Spleen (tissue), 11 donors: ENCODE measurements at regions not wholly inside any gene's neighbourhood (a gene's known extent, or its start where the extent isn't known, plus 50 kb on each side); places are given as distances from the start of the nearest gene placed in this dataset.

Experiments used
- DNase-seq: peaks from one replicate; pipeline ENCODE4 v3.0.0-alpha.2; 2020
- H3K27ac ChIP-seq, 8 donors: fragments of 200-600 bp; sonication (generic) in 7 of 8; 1 replicate in 4 of 8; 2 replicates in 4 of 8; pipeline versions ENCODE4 v1.5.0 to v1.8.0; 2016 to 2021; ENCODE audit warnings: inconsistent platforms in 4 of 8, mild to moderate bottlenecking in 4 of 8, moderate library complexity in 1 of 8
- H3K27me3 ChIP-seq, 7 donors: fragments of 200-600 bp; sonication (generic) in 6 of 7; replicated peaks in 1 of 7; 1 replicate in 4 of 7; 2 replicates in 3 of 7; pipeline versions ENCODE4 v1.5.0 to v1.8.0; 2016 to 2021; ENCODE audit warnings: inconsistent platforms in 3 of 7, mild to moderate bottlenecking in 1 of 7
- H3K36me3 ChIP-seq, 6 donors: fragments of 200-600 bp; sonication (generic) in 5 of 6; 1 replicate in 4 of 6; 2 replicates in 2 of 6; pipeline versions ENCODE4 v1.5.0 to v1.8.0; 2016 to 2021; ENCODE audit warnings: inconsistent platforms in 2 of 6
- H3K4me1 ChIP-seq, 6 donors: fragments of 200-600 bp; sonication (generic) in 5 of 6; 1 replicate in 3 of 6; 2 replicates in 3 of 6; pipeline versions ENCODE4 v1.5.0 to v1.8.0; 2016 to 2021; ENCODE audit warnings: inconsistent platforms in 3 of 6
- H3K4me3 ChIP-seq, 8 donors: fragments of 200-600 bp; sonication (generic) in 7 of 8; 1 replicate in 4 of 8; 2 replicates in 4 of 8; pipeline versions ENCODE4 v1.5.0 to v1.8.0; 2016 to 2021; ENCODE audit warnings: inconsistent platforms in 4 of 8, mild to moderate bottlenecking in 4 of 8, moderate library complexity in 2 of 8
- H3K9me3 ChIP-seq, 8 donors: fragments of 200-600 bp; sonication (generic) in 7 of 8; 1 replicate in 4 of 8; 2 replicates in 4 of 8; pipeline versions ENCODE4 v1.5.0 to v1.8.0; 2016 to 2021; ENCODE audit warnings: inconsistent platforms in 4 of 8
- POLR2A ChIP-seq, 3 donors: fragments of 450-650 bp; IDR thresholded peaks; one replicate each; pipeline ENCODE4 v1.5.1; 2017; ENCODE audit warnings: antibody characterized with exemption in 3 of 3, mild to moderate bottlenecking in 1 of 3
- POLR2AphosphoS5 ChIP-seq, 3 donors: sonication (generic); formaldehyde crosslinking; IDR thresholded peaks; one replicate each; pipeline ENCODE4 v1.5.1; 2017; ENCODE audit warnings: antibody characterized with exemption in 3 of 3
- WGBS, 5 donors: extraction: QIAGEN DNeasy Blood & Tissue Kit in 3 of 5; methylation state at CpG; one replicate each; pipeline versions ENCODE4 v1.1.5 to v1.1.7; 2013 to 2018; 5-methylcytosine and 5-hydroxymethylcytosine counted together
- intact Hi-C: fragments of 100-400 bp; cut with DNase I; formaldehyde crosslinking; loops from one replicate; pipeline ENCODE4 v1.15.0; 2023; ENCODE audit warnings: low total_unique reads
- TF ChIP-seq, protein P1 (sequence below), 11 experiments: fragments of 200-600 bp in 7 of 11; fragments of 450-650 bp in 4 of 11; sonication (generic) in 4 of 11; IDR thresholded peaks in 8 of 11; conservative IDR thresholded peaks in 3 of 11; 1 replicate in 7 of 11; 2 replicates in 4 of 11; pipeline versions ENCODE4 v1.4.0 to v1.8.0; 2016 to 2021; ENCODE audit warnings: antibody characterized with exemption in 11 of 11, inconsistent platforms in 4 of 11, mild to moderate bottlenecking in 1 of 11
- donor health status: healthy with polysubstance abuse.
- donor health status: DM: no; HTN: no; CAD: no; lungs with moderate emphysema.
- donor health status: DM: no; HTN: no; CAD: no.
- donor health status: Bipolar disorder and iron deficiency.
- donor health status: healthy.
- donor health status: DM: no; HTN: no; CAD: no.
- donor health status: DM: yes; HTN: yes; CAD: no.

DNA sequence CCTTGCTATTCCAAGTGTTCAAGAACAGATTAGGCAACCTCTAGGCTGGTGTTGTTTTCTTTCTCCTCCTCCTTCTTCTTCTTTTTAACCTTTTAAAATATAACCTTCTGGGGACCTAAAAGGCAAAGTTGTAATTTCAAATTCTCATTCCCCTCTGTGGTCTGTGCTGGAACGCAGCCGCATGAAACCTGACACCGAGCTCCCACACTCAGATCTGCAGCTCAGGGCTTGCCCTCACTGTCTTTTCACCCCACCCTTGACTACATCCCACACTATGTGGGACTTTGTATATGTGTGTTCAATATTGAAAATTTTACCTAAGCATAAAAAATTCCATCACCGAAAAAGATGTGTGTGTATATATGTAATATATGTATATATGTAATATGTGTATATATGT is 62.0 kb upstream of the ARHGAP42 start:
- intact Hi-C loops = no loop called here
- no peak overlapping the region for H3K27ac ChIP-seq
- DNase-seq = no peak
- no peak for TF ChIP-seq POLR2A (IDR thresholded peaks at IDR 0.05)
- no peak for TF ChIP-seq POLR2AphosphoS5 (IDR thresholded peaks at IDR 0.05)
- TF ChIP-seq, protein P1, sequence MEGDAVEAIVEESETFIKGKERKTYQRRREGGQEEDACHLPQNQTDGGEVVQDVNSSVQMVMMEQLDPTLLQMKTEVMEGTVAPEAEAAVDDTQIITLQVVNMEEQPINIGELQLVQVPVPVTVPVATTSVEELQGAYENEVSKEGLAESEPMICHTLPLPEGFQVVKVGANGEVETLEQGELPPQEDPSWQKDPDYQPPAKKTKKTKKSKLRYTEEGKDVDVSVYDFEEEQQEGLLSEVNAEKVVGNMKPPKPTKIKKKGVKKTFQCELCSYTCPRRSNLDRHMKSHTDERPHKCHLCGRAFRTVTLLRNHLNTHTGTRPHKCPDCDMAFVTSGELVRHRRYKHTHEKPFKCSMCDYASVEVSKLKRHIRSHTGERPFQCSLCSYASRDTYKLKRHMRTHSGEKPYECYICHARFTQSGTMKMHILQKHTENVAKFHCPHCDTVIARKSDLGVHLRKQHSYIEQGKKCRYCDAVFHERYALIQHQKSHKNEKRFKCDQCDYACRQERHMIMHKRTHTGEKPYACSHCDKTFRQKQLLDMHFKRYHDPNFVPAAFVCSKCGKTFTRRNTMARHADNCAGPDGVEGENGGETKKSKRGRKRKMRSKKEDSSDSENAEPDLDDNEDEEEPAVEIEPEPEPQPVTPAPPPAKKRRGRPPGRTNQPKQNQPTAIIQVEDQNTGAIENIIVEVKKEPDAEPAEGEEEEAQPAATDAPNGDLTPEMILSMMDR (IDR thresholded peaks at IDR 0.05 in 8 of 11, conservative IDR thresholded peaks at IDR 0.05 in 3 of 11) = no peak
- no peak overlapping the region for H3K4me3 ChIP-seq
- H3K9me3 ChIP-seq = peaks cover 4 to 41% (median 30%) of the 10 kb centered on the region in 8 donors
- 88 to 92% (median 91%) methylated on average over 4 of the region's 4 CpGs for WGBS, 5 donors
- H3K27me3 ChIP-seq = no peaks in the 10 kb centered on the region
- H3K4me1 ChIP-seq = peaks cover 0 to under 1% (median 0%) of the 10 kb centered on the region in 6 donors
- H3K36me3 ChIP-seq = no peaks in the 10 kb centered on the region

DNA sequence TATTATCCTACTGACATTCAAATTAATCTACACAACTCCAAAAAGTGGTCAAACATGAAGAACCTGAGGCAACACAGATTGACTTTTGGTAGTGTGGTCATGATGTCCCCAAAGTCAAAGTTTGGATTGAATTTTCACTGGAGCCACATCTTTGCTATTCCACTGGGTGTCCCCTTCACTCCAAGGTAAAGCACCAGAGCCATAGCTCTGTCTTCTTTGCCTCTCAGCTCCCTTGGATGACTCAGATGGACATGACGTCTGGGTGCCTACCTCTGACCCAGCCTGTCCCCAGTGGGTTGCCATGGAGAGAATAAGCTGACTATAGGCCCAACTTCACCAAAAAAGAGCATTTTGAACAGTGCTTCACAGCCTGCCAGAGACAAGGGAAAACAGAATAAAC is 57.4 kb upstream of the ARHGAP42 start:
- DNase-seq = no peak
- Histone ChIP-seq H3K36me3 (no peaks in the 10 kb centered on the region), H3K9me3 (peaks cover 0 to 2% (median 0%) of the 10 kb centered on the region in 8 donors), H3K4me3 (no peak overlapping the region), H3K27me3 (no peaks in the 10 kb centered on the region), H3K27ac (no peak overlapping the region), H3K4me1 (peaks cover 0 to 7% (median 0%) of the 10 kb centered on the region in 6 donors)
- intact Hi-C loops = no loop called here
- 67 to 92% (median 80%) methylated on average over 1 of the region's 1 CpG for WGBS, 5 donors
- TF ChIP-seq, protein P1 (IDR thresholded peaks at IDR 0.05 in 8 of 11, conservative IDR thresholded peaks at IDR 0.05 in 3 of 11) = no peak
- no peak for TF ChIP-seq POLR2A (IDR thresholded peaks at IDR 0.05)
- no peak for TF ChIP-seq POLR2AphosphoS5 (IDR thresholded peaks at IDR 0.05)

DNA sequence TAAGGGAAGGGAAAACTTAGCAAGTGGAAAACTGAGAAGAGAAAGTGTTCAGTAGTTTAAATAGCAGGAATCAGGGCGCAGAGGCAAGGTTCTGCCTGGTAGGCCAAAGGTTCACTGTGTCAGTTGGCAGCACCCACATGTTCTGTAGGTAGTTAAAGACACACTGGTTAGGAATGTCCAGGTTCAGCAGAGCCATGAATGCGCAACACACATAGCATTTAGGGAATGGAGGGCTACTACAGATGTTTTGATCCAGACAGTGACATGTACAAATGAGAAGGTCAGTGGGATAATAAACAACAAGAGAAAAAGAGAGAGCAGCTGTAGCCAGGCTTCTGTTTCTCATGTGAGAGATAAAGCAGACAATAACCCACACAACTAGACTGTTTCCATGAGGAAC is 56.2 kb upstream of the ARHGAP42 start:
- WGBS, 5 donors = 75 to 95% (median 89%) methylated on average over 2 of the region's 2 CpGs
- intact Hi-C loops = no loop called here

DNA sequence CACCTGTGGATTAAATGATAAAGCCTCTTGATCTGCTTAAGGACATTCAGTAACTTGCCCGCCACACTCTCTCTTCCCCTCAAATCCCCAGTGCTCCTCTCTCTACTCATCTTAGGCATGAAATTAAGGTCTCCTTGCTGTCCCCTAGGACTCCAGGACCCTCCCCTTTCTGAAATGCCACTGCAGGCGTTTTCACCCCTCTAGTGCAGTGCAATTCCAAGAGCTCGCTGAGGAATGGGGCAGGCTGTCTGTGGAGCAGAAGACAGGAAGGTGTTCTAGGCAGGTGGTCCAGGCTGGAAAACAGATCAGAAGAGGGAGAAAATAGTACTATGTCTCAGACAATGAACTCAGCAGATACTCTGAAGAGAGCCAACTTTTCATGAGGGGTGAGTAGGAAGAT is 55.8 kb upstream of the ARHGAP42 start:
- WGBS, 5 donors = 62 to 81% (median 78%) methylated on average over 3 of the region's 3 CpGs
- no peak for DNase-seq
- H3K4me1 ChIP-seq = peaks cover 0 to 7% (median 0%) of the 10 kb centered on the region in 6 donors
- H3K4me3 ChIP-seq = no peak overlapping the region
- H3K27ac ChIP-seq = no peak overlapping the region
- no peaks in the 10 kb centered on the region for H3K9me3 ChIP-seq
- H3K27me3 ChIP-seq = no peaks in the 10 kb centered on the region
- intact Hi-C loops = no loop called here
- no peaks in the 10 kb centered on the region for H3K36me3 ChIP-seq
- TF ChIP-seq, protein P1 (IDR thresholded peaks at IDR 0.05 in 8 of 11, conservative IDR thresholded peaks at IDR 0.05 in 3 of 11) = no peak
- TF ChIP-seq POLR2AphosphoS5 (IDR thresholded peaks at IDR 0.05) (no peak), POLR2A (IDR thresholded peaks at IDR 0.05) (no peak)

More for the DNA sequence above, 56.2 kb upstream of the ARHGAP42 start:
- H3K27me3 ChIP-seq = no peaks in the 10 kb centered on the region
- H3K36me3 ChIP-seq = no peaks in the 10 kb centered on the region
- no peak overlapping the region for H3K4me3 ChIP-seq
- no peak for DNase-seq
- TF ChIP-seq POLR2AphosphoS5 (IDR thresholded peaks at IDR 0.05) = no peak
- no peaks in the 10 kb centered on the region for H3K9me3 ChIP-seq
- H3K27ac ChIP-seq = no peak overlapping the region
- peaks cover 0 to 7% (median 0%) of the 10 kb centered on the region in 6 donors for H3K4me1 ChIP-seq
